Upper lobe of right lung (tissue), 1 donor: ENCODE measurements at regions not wholly inside any gene's neighbourhood (a gene's known extent, or its start where the extent isn't known, plus 50 kb on each side); places are given as distances from the start of the nearest gene placed in this dataset.
"Not testable (repeated sequence)": the region's sequence is repeated elsewhere in the genome, so short reads cannot be mapped to it uniquely, and the experiment has no call there.

ENCODE experiments used
- ATAC-seq: fragments of 200-7000 bp; cut with Tn5 transposase; one replicate; pipeline ENCODE4 v1.9.1; 2020; ENCODE audit warnings: mild to moderate bottlenecking, moderate library complexity
- DNase-seq: peaks from one replicate; pipeline ENCODE4 v3.0.0-alpha.2; 2020
- H3K27ac ChIP-seq: fragments of 200-600 bp; one replicate; pipeline ENCODE4 v1.8.0; 2022
- H3K27me3 ChIP-seq: fragments of 200-600 bp; one replicate; pipeline ENCODE4 v1.8.0; 2022; ENCODE audit warnings: mild to moderate bottlenecking
- H3K36me3 ChIP-seq: fragments of 200-600 bp; one replicate; pipeline ENCODE4 v1.8.0; 2022
- H3K4me1 ChIP-seq: fragments of 200-600 bp; one replicate; pipeline ENCODE4 v1.8.0; 2022
- H3K4me3 ChIP-seq: fragments of 200-600 bp; one replicate; pipeline ENCODE4 v1.8.0; 2022; ENCODE audit warnings: mild to moderate bottlenecking
- H3K9me3 ChIP-seq: fragments of 200-600 bp; one replicate; pipeline ENCODE4 v1.8.0; 2022
- intact Hi-C: fragments of 100-400 bp; cut with DNase I; formaldehyde crosslinking; loops from one replicate; pipeline ENCODE4 v1.11.0; 2022
- TF ChIP-seq, protein P1 (sequence below): fragments of 200-600 bp; IDR thresholded peaks from one replicate; pipeline ENCODE4 v1.8.0; 2022; ENCODE audit warnings: antibody characterized with exemption
- donor health status: DM: no; HTN: yes; CAD: no; lungs with severe emphysema.

DNA sequence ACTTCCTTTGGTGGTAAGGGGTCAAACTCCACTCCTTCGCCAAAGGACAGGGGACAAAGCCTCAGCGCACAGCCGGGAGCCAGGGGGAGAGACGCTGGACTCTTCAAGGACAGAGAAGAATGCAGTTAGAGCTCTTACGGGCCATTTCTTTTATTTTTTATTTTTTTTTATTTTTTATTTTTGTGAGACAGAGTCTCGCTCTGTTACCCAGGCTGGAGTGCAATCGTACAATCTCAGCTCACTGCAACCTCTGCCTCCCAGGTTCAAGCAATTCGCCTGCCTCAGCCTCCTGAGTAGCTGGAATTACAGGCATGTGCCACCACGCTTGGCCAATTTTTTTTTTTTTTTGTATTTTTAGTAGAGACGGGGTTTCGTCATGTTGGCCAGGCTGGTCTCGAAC, 93.2 kb upstream of the RPH3AL start, which contains the start of gene RFLNB:
TSS of gene RFLNB (minus strand) at position 101 of the 400 bp plus-strand sequence.
- DNase-seq = not testable (repeated sequence)

DNA sequence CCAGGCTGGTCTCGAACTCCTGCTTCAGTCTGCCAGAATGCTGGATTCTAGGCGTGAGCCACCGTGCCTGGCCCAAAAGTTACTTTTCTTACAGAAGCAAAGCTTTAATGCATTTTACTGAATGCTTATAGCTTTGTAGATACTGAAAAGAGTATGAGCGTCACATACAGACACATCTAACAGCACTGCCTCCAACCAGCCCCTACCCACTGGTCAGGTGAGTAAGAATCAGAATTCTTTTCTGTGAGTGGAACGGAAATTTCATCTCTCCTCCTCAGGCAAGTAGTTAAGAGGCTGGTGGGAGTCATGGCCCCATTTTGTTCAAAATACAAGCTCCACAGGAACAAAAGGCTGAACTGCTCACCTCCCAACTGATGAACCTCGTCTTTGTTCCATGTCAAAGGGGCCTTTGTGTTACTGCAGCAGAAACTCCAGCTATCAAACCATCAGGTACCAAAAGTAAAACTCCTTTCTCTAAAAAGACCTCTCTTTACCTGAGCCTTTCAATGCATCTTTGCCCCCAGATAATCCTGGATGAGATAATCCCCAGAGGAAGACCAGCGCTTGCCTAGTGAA, 92.4 kb upstream of the RPH3AL start:
- Histone ChIP-seq H3K27me3 (no peaks in the 10 kb centered on the region), H3K4me1 (no peaks in the 10 kb centered on the region), H3K4me3 (no peak overlapping the region), H3K27ac (no peak overlapping the region), H3K36me3 (peaks cover 15% of the 10 kb centered on the region), H3K9me3 (no peaks in the 10 kb centered on the region)
- DNase-seq (no peak), ATAC-seq (no peak)
- intact Hi-C loops = no loop called here
- TF ChIP-seq, protein P1, sequence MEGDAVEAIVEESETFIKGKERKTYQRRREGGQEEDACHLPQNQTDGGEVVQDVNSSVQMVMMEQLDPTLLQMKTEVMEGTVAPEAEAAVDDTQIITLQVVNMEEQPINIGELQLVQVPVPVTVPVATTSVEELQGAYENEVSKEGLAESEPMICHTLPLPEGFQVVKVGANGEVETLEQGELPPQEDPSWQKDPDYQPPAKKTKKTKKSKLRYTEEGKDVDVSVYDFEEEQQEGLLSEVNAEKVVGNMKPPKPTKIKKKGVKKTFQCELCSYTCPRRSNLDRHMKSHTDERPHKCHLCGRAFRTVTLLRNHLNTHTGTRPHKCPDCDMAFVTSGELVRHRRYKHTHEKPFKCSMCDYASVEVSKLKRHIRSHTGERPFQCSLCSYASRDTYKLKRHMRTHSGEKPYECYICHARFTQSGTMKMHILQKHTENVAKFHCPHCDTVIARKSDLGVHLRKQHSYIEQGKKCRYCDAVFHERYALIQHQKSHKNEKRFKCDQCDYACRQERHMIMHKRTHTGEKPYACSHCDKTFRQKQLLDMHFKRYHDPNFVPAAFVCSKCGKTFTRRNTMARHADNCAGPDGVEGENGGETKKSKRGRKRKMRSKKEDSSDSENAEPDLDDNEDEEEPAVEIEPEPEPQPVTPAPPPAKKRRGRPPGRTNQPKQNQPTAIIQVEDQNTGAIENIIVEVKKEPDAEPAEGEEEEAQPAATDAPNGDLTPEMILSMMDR = no peak

More for the DNA sequence above, 93.2 kb upstream of the RPH3AL start, which contains the start of gene RFLNB:
- H3K27me3 ChIP-seq, H3K4me1 ChIP-seq, ATAC-seq, intact Hi-C loops, H3K4me3 ChIP-seq, H3K9me3 ChIP-seq, H3K27ac ChIP-seq: not testable (repeated sequence)
- H3K36me3 ChIP-seq = peaks cover 15% of the 10 kb centered on the region

DNA sequence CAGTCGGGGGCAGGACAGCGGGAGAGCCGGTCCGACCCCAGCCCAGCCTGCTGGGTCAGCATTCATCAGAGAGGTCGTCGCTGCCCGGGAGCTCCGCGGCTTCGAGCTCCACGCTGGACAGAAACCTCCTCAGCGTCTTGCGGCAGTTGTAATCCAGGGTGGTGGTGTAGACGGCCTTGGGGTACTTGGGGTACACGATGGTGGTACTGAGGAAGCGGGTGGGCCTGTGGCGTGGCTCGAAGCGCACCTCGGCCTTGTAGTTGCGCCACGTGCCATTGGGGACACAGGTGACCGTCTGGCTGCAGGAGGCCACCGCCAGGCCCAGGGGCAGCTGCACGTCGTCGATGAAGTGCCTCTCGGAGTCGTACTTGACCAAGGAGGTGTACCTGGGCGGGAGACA, 90.5 kb upstream of the RPH3AL start:
- no peaks in the 10 kb centered on the region for H3K9me3 ChIP-seq
- peaks cover 15% of the 10 kb centered on the region for H3K36me3 ChIP-seq
- no peaks in the 10 kb centered on the region for H3K27me3 ChIP-seq
- H3K4me3 ChIP-seq = no peak overlapping the region
- TF ChIP-seq, protein P1 = no peak
- DNase-seq (no peak), ATAC-seq (no peak)
- H3K27ac ChIP-seq = no peak overlapping the region
- H3K4me1 ChIP-seq = no peaks in the 10 kb centered on the region
- intact Hi-C loops = no loop called here

DNA sequence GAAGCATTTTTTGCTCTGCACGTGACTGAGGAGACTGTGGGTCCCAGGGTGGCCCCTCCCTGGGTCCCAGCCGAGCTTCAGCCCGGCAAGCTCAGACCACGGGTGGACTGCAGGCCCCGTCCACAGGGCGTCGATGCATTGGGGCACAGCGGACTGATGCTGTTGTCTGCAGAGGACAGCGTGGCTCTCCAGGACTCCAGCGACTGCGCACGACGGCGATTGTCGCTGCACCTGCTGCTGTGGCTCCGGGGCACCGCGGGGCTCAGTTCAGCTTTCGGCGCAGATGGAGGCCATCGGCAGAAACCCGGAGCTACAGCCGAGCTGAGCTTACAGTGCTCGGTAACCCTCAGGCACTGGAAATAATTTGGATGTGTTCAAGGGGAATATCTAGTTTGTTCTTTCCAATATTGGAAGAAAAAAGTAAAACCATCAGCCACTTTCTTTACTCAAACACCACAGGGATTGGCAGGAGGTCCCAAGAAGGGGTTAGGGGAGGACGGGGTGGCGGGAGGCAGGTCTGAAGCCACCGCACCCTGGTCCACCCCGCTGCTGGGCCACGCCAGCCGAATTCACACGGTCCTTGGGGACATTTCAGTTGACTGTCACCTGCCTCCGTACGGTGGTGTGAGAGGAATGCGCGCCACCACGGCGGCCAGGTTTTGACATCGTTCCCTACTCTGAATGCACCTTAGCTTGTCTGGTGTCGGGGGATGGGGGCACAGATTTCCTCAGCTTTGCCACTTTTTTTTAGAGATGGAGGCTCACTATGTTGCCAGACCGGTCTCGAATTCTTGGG, 88.7 kb upstream of the RPH3AL start:
- no peaks in the 10 kb centered on the region for H3K9me3 ChIP-seq
- DNase-seq (no peak), ATAC-seq (no peak)
- intact Hi-C loops = no loop called here
- H3K36me3 ChIP-seq = peaks cover 15% of the 10 kb centered on the region
- no peaks in the 10 kb centered on the region for H3K4me1 ChIP-seq
- TF ChIP-seq, protein P1 = no peak
- no peak overlapping the region for H3K27ac ChIP-seq
- H3K27me3 ChIP-seq = no peaks in the 10 kb centered on the region
- H3K4me3 ChIP-seq = no peak overlapping the region

DNA sequence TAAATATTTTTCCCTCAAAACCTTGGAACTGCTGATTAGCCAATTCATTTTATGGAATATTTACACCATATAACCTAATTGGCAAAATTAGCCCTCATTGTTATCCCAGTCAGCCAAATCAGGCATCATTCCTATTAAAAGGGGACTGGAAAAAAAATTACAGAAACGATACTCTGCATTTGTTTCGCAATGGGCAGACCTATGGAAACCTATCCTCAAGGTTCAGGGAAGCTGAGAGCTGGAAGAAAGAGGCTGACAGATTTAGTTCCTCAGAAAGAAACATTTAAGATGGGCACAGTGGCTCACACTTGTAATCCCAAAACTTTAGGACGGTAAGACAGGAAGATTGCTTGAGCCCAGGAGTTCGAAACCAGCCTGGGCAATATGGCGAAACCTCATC, 85.6 kb upstream of the RPH3AL start:
- DNase-seq (no peak), ATAC-seq (no peak)
- TF ChIP-seq, protein P1 = no peak
- no peaks in the 10 kb centered on the region for H3K27me3 ChIP-seq
- no peaks in the 10 kb centered on the region for H3K4me1 ChIP-seq
- H3K27ac ChIP-seq = no peak overlapping the region
- intact Hi-C loops = no loop called here
- no peaks in the 10 kb centered on the region for H3K9me3 ChIP-seq
- no peak overlapping the region for H3K4me3 ChIP-seq
- peaks cover 6% of the 10 kb centered on the region for H3K36me3 ChIP-seq

DNA sequence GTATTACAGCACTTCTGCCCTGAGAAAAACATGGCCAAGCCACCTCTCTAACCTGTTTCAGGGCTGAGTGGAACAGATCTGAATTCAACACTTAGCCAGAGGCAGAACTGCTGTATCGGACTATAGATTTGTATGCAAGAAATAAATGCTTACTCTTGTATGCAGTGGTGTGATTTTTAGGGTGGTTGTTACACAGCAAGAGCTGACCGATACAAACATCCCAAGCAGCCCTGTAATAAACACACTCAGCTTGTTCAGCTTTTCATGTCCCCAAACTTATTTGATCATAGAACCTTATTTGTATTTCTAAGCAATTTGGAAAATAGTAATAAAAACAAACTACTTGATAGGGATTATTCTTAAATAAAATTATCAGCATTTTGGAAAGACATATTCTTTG, 84.9 kb upstream of the RPH3AL start:
- TF ChIP-seq, protein P1 = no peak
- ATAC-seq (no peak), DNase-seq (no peak)
- Histone ChIP-seq H3K27me3 (no peaks in the 10 kb centered on the region), H3K36me3 (no peaks in the 10 kb centered on the region), H3K4me3 (no peak overlapping the region), H3K9me3 (no peaks in the 10 kb centered on the region), H3K4me1 (no peaks in the 10 kb centered on the region), H3K27ac (no peak overlapping the region)
- intact Hi-C loops = no loop called here
